HepG2 (cell line): ENCODE measurements at regions not wholly inside any gene's neighbourhood (a gene's known extent, or its start where the extent isn't known, plus 50 kb on each side); places are given as distances from the start of the nearest gene placed in this dataset.

Experiments used
- KLF15 ChIP-seq: sonication (generic); formaldehyde crosslinking; IDR thresholded peaks from 2 replicates; pipeline ENCODE4 v1.8.1; 2023; ENCODE audit warnings: borderline replicate concordance, mild to moderate bottlenecking, inconsistent platforms, missing genetic modification reagents, mixed read lengths
- KLF16 ChIP-seq, 2 experiments: sonication (generic) in 1 of 2; formaldehyde crosslinking in 1 of 2; IDR thresholded peaks; 2 replicates each; pipeline versions ENCODE4 v1.6.1 to v1.8.0; 2016 to 2023; ENCODE audit warnings: missing genetic modification reagents in 2 of 2, missing compliant biosample characterization in 1 of 2
- SIX4 ChIP-seq: sonication (generic); formaldehyde crosslinking; IDR thresholded peaks from 2 replicates; pipeline ENCODE4 v1.4.0; 2020; ENCODE audit warnings: missing genetic modification reagents
- TCF7 ChIP-seq: sonication (generic); IDR thresholded peaks from 2 replicates; pipeline ENCODE4 v1.6.1; 2016; ENCODE audit warnings: antibody characterized with exemption, low read depth
- UBTF ChIP-seq: sonication (generic); formaldehyde crosslinking; IDR thresholded peaks from 2 replicates; pipeline ENCODE4 v1.4.0; 2020; ENCODE audit warnings: mild to moderate bottlenecking, missing genetic modification reagents
- ZNF615 ChIP-seq: sonication (generic); formaldehyde crosslinking; IDR thresholded peaks from 2 replicates; pipeline ENCODE4 v1.5.0; 2020; ENCODE audit warnings: mild to moderate bottlenecking, missing genetic modification reagents, borderline replicate concordance
- ZNF639 ChIP-seq: conservative IDR thresholded peaks from 2 replicates; pipeline ENCODE4 v1.6.1; 2018; ENCODE audit warnings: missing genetic modification reagents
- TF ChIP-seq, protein P1 (sequence below): sonication (generic); formaldehyde crosslinking; IDR thresholded peaks from 2 replicates; pipeline ENCODE4 v1.5.0; 2020; ENCODE audit warnings: mild to moderate bottlenecking, missing genetic modification reagents, borderline replicate concordance
- TF ChIP-seq, protein P2 (sequence below): sonication (generic); formaldehyde crosslinking; IDR thresholded peaks from 2 replicates; pipeline ENCODE4 v1.5.0; 2020; ENCODE audit warnings: missing genetic modification reagents

- TF ChIP-seq ZNF615 (CRISPR knock-in tag) (no peak), UBTF (CRISPR knock-in tag) (no peak), ZNF639 (CRISPR knock-in tag) (no peak), KLF15 (no peak), SIX4 (CRISPR knock-in tag) (no peak), KLF16 (CRISPR knock-in tag; IDR thresholded peaks at IDR 0.05) (no peak), TCF7 (no peak)
- TF ChIP-seq, protein P1, sequence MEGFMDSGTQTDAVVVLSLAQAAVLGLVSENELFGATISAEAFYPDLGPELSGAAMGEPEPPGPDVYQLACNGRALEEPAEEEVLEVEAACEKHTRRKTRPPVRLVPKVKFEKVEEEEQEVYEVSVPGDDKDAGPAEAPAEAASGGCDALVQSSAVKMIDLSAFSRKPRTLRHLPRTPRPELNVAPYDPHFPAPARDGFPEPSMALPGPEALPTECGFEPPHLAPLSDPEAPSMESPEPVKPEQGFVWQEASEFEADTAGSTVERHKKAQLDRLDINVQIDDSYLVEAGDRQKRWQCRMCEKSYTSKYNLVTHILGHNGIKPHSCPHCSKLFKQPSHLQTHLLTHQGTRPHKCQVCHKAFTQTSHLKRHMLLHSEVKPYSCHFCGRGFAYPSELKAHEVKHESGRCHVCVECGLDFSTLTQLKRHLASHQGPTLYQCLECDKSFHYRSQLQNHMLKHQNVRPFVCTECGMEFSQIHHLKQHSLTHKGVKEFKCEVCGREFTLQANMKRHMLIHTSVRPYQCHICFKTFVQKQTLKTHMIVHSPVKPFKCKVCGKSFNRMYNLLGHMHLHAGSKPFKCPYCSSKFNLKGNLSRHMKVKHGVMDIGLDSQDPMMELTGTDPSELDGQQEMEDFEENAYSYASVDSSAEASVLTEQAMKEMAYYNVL (CRISPR knock-in tag), result no peak
- TF ChIP-seq, protein P2, sequence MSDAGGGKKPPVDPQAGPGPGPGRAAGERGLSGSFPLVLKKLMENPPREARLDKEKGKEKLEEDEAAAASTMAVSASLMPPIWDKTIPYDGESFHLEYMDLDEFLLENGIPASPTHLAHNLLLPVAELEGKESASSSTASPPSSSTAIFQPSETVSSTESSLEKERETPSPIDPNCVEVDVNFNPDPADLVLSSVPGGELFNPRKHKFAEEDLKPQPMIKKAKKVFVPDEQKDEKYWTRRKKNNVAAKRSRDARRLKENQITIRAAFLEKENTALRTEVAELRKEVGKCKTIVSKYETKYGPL (CRISPR knock-in tag), result no peak
- TF ChIP-seq, all 625 proteins: peak for 0
Measured at GRCh38 chr12:127416796-127417195, 850.2 kb upstream of the TMEM132C start (continued).
